ENCODE measurements at regions not wholly inside any gene's neighbourhood (a gene's known extent, or its start where the extent isn't known, plus 50 kb on each side); places are given as distances from the start of the nearest gene placed in this dataset.

GRCh38 chr2:139365189-139365588 is 585.0 kb upstream of the NXPH2 start:
- no peak for TF ChIP-seq POLR2AphosphoS5 (IDR thresholded peaks at IDR 0.05)
- TF ChIP-seq CTCF (IDR thresholded peaks at IDR 0.05): no peak
- no peak for TF ChIP-seq POLR2A (IDR thresholded peaks at IDR 0.05)
- TF ChIP-seq EP300 (IDR thresholded peaks at IDR 0.05): no peak

Data from upper lobe of left lung (tissue), 4 donors.